ENCODE measurements at regions not wholly inside any gene's neighbourhood (a gene's known extent, or its start where the extent isn't known, plus 50 kb on each side); places are given as distances from the start of the nearest gene placed in this dataset.
"Not testable (repeated sequence)": the region's sequence is repeated elsewhere in the genome, so short reads cannot be mapped to it uniquely, and the experiment has no call there.

DNA sequence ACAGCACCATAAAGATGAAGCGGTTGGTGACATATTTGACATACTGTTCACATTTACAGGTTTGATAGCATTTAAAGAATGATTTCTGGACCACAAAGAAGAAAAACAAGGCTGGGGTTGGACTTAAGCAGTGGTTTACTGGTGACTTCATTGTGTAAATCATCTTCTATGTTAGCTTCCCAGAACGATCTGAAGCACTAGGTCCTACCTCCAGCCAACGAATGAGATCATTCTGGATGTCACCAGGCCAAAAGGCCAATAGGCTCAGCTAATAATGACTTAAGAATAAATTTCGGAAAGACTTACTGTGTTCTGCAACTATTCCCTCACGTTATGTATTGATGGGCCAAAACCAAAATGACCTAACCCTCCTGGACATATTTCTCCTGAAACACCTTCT is 675.3 kb upstream of the CCNG1 start:
- Mint-ChIP-seq H3K9me3 (peaks cover 31% of the 10 kb centered on the region), H3K4me1 (ENCODE audit: low read depth) (no peaks in the 10 kb centered on the region)

DNA sequence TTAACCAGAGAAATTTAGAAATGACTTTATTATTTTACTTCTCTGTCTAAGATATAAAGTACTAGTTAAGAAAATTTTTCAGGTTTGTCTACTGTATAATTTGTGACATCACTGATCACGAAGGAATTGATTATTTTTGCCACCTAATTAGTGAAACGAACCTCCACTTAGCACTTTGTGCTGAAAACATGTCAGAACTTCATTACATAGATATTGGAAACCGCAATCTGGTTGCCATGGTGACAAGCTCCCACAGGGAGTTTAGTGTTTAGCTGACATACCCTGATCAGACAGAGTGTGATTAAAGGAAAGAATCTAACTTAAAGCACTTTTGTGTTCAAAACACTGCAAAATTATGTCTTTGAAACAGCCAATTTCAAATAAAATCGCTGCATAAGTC is 668.4 kb upstream of the CCNG1 start:
- Mint-ChIP-seq H3K4me3 (no peak overlapping the region), H3K9me3 (peaks cover 20% of the 10 kb centered on the region), H3K36me3 (ENCODE audit: low read depth) (no peaks in the 10 kb centered on the region), H3K27ac (no peak overlapping the region), H3K27me3 (ENCODE audit: low read depth) (no peaks in the 10 kb centered on the region), H3K4me1 (ENCODE audit: low read depth) (no peaks in the 10 kb centered on the region)
- no peak for DNase-seq (ENCODE audit: low spot score)

More for the DNA sequence above, 675.3 kb upstream of the CCNG1 start:
- Mint-ChIP-seq H3K27ac (no peak overlapping the region), H3K36me3 (ENCODE audit: low read depth) (no peaks in the 10 kb centered on the region), H3K4me3 (no peak overlapping the region), H3K27me3 (ENCODE audit: low read depth) (no peaks in the 10 kb centered on the region)
- no peak for DNase-seq (ENCODE audit: low spot score)

DNA sequence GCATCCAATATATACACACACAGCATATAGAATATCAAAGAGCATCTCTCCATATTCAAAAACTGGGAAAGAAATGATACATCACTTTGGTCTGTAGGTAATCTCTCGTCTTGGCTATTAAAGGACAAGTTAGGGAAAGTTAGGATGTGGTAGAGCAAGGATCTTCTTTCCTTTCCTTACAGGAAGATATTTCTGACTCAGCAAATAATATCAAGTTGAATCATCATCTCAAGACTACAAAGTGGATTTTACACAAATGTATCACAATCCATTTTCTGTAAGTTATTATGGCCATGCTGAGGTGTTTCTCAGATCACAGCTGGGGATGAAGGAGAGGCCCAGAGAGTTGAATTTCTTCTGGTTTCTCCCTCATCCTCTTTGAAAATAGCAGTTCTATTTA is 651.7 kb upstream of the CCNG1 start:
- Mint-ChIP-seq H3K36me3 (ENCODE audit: low read depth) (no peaks in the 10 kb centered on the region), H3K9me3 (peaks cover 10% of the 10 kb centered on the region), H3K27ac (no peak overlapping the region), H3K4me3 (no peak overlapping the region), H3K4me1 (ENCODE audit: low read depth) (no peaks in the 10 kb centered on the region), H3K27me3 (ENCODE audit: low read depth) (no peaks in the 10 kb centered on the region)
- DNase-seq (ENCODE audit: low spot score), result no peak

DNA sequence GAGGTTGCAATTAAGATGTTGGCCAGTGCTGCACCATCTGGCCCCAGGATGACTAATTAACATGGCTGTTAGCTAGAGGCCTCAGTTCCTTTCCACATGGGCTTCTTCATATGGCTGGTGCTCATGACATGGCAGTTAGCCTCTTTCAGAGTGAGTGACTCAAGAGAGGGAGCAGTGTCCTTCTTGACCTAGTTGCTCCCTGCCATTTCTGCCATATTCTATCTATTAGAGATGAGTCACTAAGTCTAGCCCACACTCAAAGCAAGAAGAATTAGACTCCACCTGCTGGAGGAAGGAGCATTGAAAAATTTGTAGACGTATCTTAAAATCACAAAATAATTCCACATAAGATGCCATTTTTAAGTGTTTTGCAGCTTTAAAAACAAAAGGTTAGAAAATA is 651.2 kb upstream of the CCNG1 start:
- Mint-ChIP-seq H3K36me3 (ENCODE audit: low read depth) (no peaks in the 10 kb centered on the region), H3K9me3 (peaks cover 10% of the 10 kb centered on the region)
- no peak for DNase-seq (ENCODE audit: low spot score)

DNA sequence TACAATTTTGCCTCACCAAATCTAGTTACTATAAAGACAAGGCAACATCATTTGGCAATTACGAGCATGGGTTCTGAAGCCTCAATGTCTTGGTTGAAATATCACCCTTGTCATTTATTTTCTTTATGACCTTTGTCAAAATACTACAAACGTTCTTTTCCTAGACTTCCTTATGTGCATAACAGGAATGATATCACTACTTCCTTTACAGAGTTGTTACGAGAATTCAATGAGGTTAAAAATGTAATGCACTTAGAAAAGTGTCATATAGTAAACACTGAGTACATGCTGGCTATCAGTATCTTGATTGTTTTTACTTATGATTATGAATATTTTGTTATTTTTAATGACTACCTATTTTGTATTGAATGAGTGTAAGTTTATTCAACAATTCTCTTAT is 640.9 kb upstream of the CCNG1 start:
- Mint-ChIP-seq H3K36me3 (ENCODE audit: low read depth) (no peaks in the 10 kb centered on the region), H3K27me3 (ENCODE audit: low read depth) (no peaks in the 10 kb centered on the region), H3K27ac (no peak overlapping the region), H3K4me1 (ENCODE audit: low read depth) (no peaks in the 10 kb centered on the region), H3K9me3 (peaks cover 10% of the 10 kb centered on the region), H3K4me3 (no peak overlapping the region)
- DNase-seq (ENCODE audit: low spot score), result no peak

More for the DNA sequence above, 651.2 kb upstream of the CCNG1 start:
- Mint-ChIP-seq H3K27me3 (ENCODE audit: low read depth) (no peaks in the 10 kb centered on the region), H3K4me3 (no peak overlapping the region), H3K4me1 (ENCODE audit: low read depth) (no peaks in the 10 kb centered on the region), H3K27ac (no peak overlapping the region)

DNA sequence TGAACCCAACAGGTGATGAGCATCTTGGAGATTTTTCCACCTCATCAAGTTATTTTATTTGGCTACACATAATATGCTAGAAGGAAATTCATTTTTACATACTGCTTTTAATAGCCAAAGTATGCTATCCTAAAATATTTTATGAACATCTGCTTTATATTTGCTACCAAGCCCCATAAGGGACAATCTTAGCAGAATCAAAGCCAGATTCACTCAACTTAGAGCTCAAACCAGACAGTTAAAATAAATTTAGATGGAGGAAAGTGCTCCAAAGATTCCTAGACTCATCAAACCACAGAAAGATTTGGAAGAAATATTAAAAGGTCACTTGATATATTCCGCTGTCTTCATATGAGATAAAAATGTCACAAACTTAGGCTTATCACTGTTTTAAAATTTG is 637.1 kb upstream of the CCNG1 start:
- H3K36me3 Mint-ChIP-seq (ENCODE audit: low read depth), result no peaks in the 10 kb centered on the region
- H3K4me3 Mint-ChIP-seq, result no peak overlapping the region

DNA sequence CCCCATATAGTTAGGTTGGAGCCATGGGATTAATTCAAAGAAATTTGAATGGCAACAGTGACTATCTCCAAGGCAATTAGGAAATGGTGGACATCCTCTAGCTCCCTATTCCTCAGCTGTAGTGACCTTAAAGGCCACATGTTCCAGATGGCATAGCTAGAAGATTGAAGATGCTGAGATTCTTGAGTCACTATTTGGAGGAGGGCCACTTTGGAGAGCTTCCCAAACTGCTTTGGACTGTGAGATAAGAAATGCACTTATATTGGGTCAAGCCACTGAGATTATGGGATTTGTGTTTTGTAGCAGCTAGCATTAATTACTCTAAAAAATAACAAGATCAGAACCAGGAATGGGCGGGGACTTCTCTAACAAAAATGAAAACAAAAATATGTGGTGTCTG is 636.2 kb upstream of the CCNG1 start:
- Mint-ChIP-seq H3K9me3 (peaks cover 14% of the 10 kb centered on the region), H3K27me3 (ENCODE audit: low read depth) (no peaks in the 10 kb centered on the region), H3K36me3 (ENCODE audit: low read depth) (no peaks in the 10 kb centered on the region), H3K4me3 (no peak overlapping the region), H3K27ac (no peak overlapping the region), H3K4me1 (ENCODE audit: low read depth) (no peaks in the 10 kb centered on the region)
- no peak for DNase-seq (ENCODE audit: low spot score)

More for the DNA sequence above, 637.1 kb upstream of the CCNG1 start:
- no peaks in the 10 kb centered on the region for H3K4me1 Mint-ChIP-seq (ENCODE audit: low read depth)
- H3K27ac Mint-ChIP-seq, result no peak overlapping the region
- peaks cover 14% of the 10 kb centered on the region for H3K9me3 Mint-ChIP-seq
- H3K27me3 Mint-ChIP-seq (ENCODE audit: low read depth), result no peaks in the 10 kb centered on the region
- DNase-seq (ENCODE audit: low spot score), result no peak

DNA sequence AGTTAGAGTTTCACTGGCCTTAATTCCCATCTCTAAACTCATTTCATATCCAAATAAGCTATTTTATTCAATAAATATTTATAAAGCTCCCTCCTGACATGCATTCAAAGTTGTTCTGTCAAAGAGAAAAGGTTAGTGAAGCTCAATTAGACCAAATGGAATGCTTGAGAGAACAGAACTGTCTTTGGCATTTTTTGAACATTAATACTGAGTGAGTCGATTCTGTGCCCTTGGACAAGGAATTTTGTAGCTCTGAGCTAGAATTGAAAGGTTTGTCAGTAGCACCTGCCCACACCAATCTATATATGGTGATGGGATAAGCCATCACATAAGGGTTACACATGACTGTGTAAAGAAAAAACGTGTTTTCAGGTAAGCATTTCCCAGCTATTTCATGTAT is 631.2 kb upstream of the CCNG1 start:
- Mint-ChIP-seq H3K9me3 (peaks cover 8% of the 10 kb centered on the region), H3K36me3 (ENCODE audit: low read depth) (no peaks in the 10 kb centered on the region), H3K4me3 (no peak overlapping the region), H3K27me3 (ENCODE audit: low read depth) (no peaks in the 10 kb centered on the region), H3K4me1 (ENCODE audit: low read depth) (no peaks in the 10 kb centered on the region), H3K27ac (no peak overlapping the region)
- no peak for DNase-seq (ENCODE audit: low spot score)

DNA sequence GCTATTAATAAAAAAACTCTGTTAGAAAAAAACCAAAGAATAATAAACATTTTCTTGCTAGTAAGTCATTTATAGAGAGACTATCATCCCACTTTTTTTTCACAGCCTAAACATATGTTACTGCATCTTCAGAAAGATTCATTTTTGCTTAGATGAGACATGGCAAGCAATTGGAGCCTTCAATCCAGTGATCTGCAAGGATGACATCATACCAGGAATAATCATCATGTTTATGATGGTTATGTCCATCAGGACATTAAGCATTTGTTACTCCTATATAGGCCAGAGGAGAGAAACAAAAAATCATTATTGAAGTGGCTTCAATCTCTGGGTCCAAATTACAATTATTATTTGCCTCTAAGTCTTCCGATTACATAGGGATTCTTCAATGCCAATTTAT is 626.3 kb upstream of the CCNG1 start:
- H3K4me3 Mint-ChIP-seq, result no peak overlapping the region
- H3K36me3 Mint-ChIP-seq (ENCODE audit: low read depth), result no peaks in the 10 kb centered on the region
- H3K9me3 Mint-ChIP-seq, result peaks cover 9% of the 10 kb centered on the region
- H3K27me3 Mint-ChIP-seq (ENCODE audit: low read depth), result no peaks in the 10 kb centered on the region
- DNase-seq (ENCODE audit: low spot score), result no peak
- no peaks in the 10 kb centered on the region for H3K4me1 Mint-ChIP-seq (ENCODE audit: low read depth)
- no peak overlapping the region for H3K27ac Mint-ChIP-seq

DNA sequence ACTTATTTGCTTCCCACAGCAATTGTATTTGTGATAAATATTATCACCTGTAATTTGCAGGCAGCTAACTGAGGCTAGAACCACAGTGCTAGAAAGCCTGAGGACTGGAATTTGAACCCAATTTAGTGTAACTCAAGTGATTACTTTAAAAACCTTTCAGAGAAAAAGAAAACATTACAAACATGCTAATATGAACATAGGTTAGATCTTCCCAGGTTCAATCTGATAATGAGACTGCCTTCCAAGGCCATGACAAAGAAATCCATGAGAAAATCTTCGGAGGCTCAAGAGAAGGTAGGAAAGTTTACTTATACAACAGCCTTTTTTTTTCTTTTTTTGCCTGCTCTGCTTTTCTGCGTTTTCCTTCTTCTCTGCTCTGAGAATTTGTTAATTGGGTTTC is 620.6 kb upstream of the CCNG1 start:
- no peaks in the 10 kb centered on the region for H3K4me1 Mint-ChIP-seq (ENCODE audit: low read depth)
- no peak overlapping the region for H3K4me3 Mint-ChIP-seq
- H3K9me3 Mint-ChIP-seq, result peaks cover 12% of the 10 kb centered on the region
- no peak overlapping the region for H3K27ac Mint-ChIP-seq
- H3K36me3 Mint-ChIP-seq (ENCODE audit: low read depth), result no peaks in the 10 kb centered on the region
- DNase-seq (ENCODE audit: low spot score), result no peak
- no peaks in the 10 kb centered on the region for H3K27me3 Mint-ChIP-seq (ENCODE audit: low read depth)

DNA sequence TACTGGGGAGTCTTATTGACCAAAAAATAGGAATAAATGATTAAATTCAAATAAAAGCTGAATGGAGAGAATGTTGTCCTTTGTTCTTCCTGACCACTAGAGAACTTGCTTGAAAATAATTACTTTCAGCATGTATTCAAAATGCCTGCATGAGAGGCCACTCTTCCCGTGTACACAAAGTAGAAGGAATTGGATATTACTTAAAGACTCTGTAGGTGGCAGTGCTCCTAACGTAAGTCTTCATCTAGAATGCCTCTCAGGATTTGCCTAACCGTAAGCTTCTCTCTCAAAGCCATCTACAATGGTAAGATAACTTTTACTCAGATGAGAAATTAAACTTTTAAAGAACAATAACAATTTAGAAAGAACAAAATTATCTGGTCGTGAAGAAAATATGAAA is 620.0 kb upstream of the CCNG1 start:
- Mint-ChIP-seq H3K9me3 (peaks cover 12% of the 10 kb centered on the region), H3K4me3 (no peak overlapping the region), H3K27me3 (ENCODE audit: low read depth) (no peaks in the 10 kb centered on the region), H3K27ac (no peak overlapping the region), H3K4me1 (ENCODE audit: low read depth) (no peaks in the 10 kb centered on the region), H3K36me3 (ENCODE audit: low read depth) (no peaks in the 10 kb centered on the region)
- no peak for DNase-seq (ENCODE audit: low spot score)

DNA sequence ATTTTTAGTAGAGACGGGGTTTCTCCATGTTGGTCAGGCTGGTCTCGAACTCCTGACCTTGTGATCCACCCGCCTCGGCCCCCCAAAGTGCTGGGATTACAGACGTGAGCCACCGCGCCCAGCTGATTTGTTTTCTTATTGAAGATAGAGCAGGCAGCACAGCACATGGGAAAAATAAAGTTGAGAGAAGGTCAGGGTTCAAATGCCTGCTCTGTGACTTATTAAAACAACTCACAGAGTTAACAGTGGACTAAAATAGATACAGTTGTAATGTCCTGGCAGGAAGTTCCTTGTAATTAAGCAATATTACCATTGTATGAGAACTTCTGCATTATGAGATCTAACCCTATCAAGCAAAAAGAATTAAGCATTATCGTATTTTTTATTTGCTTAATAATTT is 615.7 kb upstream of the CCNG1 start:
- not testable (repeated sequence) for DNase-seq (ENCODE audit: low spot score); H3K36me3 Mint-ChIP-seq (ENCODE audit: low read depth); H3K4me3 Mint-ChIP-seq; H3K4me1 Mint-ChIP-seq (ENCODE audit: low read depth); H3K27ac Mint-ChIP-seq; H3K27me3 Mint-ChIP-seq (ENCODE audit: low read depth)
- H3K9me3 Mint-ChIP-seq, result peaks cover 15% of the 10 kb centered on the region

DNA sequence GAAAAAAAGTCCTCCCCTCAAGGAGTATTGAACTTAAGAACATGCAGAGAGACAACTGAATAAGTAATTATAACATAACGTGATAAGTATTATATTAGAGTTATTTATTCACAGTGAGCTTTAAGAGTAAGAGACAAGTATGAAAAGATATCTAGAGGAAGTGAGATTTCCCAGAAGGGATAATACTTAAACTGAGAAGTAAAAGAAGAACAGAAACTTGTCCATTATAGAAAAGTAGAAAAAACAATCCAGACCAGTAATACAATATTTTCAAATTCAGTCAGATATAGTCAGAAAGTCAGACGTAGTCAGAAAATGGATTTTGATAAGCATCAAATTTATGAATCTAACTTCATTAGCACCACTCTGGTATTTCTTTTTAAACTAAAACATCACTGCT is 613.0 kb upstream of the CCNG1 start:
- Mint-ChIP-seq H3K27ac (no peak overlapping the region), H3K27me3 (ENCODE audit: low read depth) (no peaks in the 10 kb centered on the region), H3K4me1 (ENCODE audit: low read depth) (no peaks in the 10 kb centered on the region), H3K9me3 (peaks cover 20% of the 10 kb centered on the region), H3K36me3 (ENCODE audit: low read depth) (no peaks in the 10 kb centered on the region), H3K4me3 (no peak overlapping the region)
- DNase-seq (ENCODE audit: low spot score), result no peak

DNA sequence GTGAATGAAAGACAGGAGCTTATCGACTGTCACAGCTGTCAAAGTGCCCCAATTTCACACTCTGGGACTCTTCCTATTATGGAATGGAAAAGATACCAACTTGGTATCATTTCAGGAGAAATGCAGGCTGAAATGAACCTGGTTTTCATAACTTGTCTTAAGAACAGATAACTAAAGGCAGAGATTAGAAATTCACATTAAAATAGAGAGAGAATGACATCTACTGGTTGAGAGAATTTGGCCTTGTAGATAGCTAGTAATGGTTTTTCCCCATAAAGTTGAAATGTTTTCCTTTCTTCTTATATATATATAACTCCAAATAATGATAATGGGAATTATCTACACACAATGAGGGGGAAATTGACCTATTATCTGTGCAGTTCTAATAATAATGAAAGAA is 600.2 kb upstream of the CCNG1 start:
- Mint-ChIP-seq H3K36me3 (ENCODE audit: low read depth) (no peaks in the 10 kb centered on the region), H3K27me3 (ENCODE audit: low read depth) (no peaks in the 10 kb centered on the region), H3K4me3 (no peak overlapping the region), H3K4me1 (ENCODE audit: low read depth) (no peaks in the 10 kb centered on the region), H3K9me3 (peaks cover 31% of the 10 kb centered on the region), H3K27ac (no peak overlapping the region)
- no peak for DNase-seq (ENCODE audit: low spot score)

DNA sequence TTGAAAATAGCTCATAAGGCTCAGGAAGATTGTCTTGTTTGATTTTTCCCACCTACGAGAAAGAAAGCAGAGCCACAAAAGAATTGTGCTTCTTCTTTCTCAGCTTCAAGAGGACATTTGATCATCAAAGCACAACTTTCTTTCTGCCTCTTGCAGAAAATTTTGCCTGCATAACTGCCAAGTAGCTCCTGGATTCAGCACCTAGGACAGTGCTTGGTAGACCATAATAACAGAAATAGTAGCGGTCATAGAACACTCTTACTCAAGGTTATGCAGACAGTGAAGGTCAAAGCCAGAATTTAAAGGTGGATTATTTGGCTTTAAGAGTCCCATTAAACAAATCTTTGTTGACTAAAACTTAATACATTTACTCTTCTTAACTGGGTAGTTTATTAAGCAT is 594.7 kb upstream of the CCNG1 start:
- no peaks in the 10 kb centered on the region for H3K27me3 Mint-ChIP-seq (ENCODE audit: low read depth)
- H3K36me3 Mint-ChIP-seq (ENCODE audit: low read depth), result no peaks in the 10 kb centered on the region
- no peak overlapping the region for H3K27ac Mint-ChIP-seq
- peaks cover 46% of the 10 kb centered on the region for H3K9me3 Mint-ChIP-seq
- no peak for DNase-seq (ENCODE audit: low spot score)
- no peak overlapping the region for H3K4me3 Mint-ChIP-seq
- no peaks in the 10 kb centered on the region for H3K4me1 Mint-ChIP-seq (ENCODE audit: low read depth)

Data from T-helper 2 cell treated with Interferon-gamma antibody and Interleukin-4, amounts not matched to agents 5 μg/mL and 100 μg/mL, for 36 hours (primary cell).